Psoas muscle (tissue), 7 donors: ENCODE measurements at regions not wholly inside any gene's neighbourhood (a gene's known extent, or its start where the extent isn't known, plus 50 kb on each side); places are given as distances from the start of the nearest gene placed in this dataset.

ENCODE experiments used
- ATAC-seq, 4 donors: fragments of 200-7000 bp; cut with Tn5 transposase; one replicate each; pipeline ENCODE4 v1.9.1; 2020; ENCODE audit warnings: moderate library complexity in 3 of 4, mild to moderate bottlenecking in 2 of 4
- DNase-seq, 2 donors: peaks; one replicate each; pipeline ENCODE4 v3.0.0-alpha.2; 2020
- H3K27ac ChIP-seq: fragments of 200-600 bp; one replicate; pipeline ENCODE4 v1.8.0; 2022
- H3K27me3 ChIP-seq, 3 donors: fragments of 200-600 bp in 1 of 3; one replicate each; pipeline versions ENCODE4 v1.6.1 to v1.8.0; 2013 to 2022; ENCODE audit warnings: low read length in 2 of 3, mild to moderate bottlenecking in 2 of 3, moderate library complexity in 1 of 3; ENCODE audit not compliant: insufficient read depth in 3 of 3
- H3K36me3 ChIP-seq, 2 donors: fragments of 200-600 bp in 1 of 2; one replicate each; pipeline versions ENCODE4 v1.6.1 to v1.8.0; 2013 to 2022; ENCODE audit warnings: low read depth in 1 of 2, mild to moderate bottlenecking in 1 of 2, moderate library complexity in 1 of 2; ENCODE audit not compliant: insufficient read depth in 1 of 2
- H3K4me1 ChIP-seq: fragments of 200-600 bp; one replicate; pipeline ENCODE4 v1.8.0; 2022
- H3K4me3 ChIP-seq: fragments of 200-600 bp; one replicate; pipeline ENCODE4 v1.8.0; 2022; ENCODE audit warnings: mild to moderate bottlenecking
- H3K9me3 ChIP-seq: fragments of 200-600 bp; one replicate; pipeline ENCODE4 v1.8.0; 2022
- CTCF ChIP-seq: fragments of 200-600 bp; IDR thresholded peaks from one replicate; pipeline ENCODE4 v1.8.0; 2022; ENCODE audit warnings: antibody characterized with exemption
- WGBS, 3 donors: extraction: QIAGEN DNeasy Blood & Tissue Kit; methylation state at CpG; one replicate each; pipeline versions ENCODE4 v1.1.6 to v1.1.7; 2013; 5-methylcytosine and 5-hydroxymethylcytosine counted together
- intact Hi-C, 2 donors: fragments of 100-400 bp; cut with DNase I; formaldehyde crosslinking; loops; one replicate each; pipeline versions ENCODE4 v1.11.0 to v1.14.2; 2022
- donor health status: healthy with polysubstance abuse.
- donor health status: DM: no; HTN: no; CAD: no; lungs with moderate emphysema.
- donor health status: Bipolar disorder and iron deficiency.
- donor health status: healthy.
- donor health status: DM: yes; HTN: yes; CAD: no.
- donor health status: DM: no; HTN: no; CAD: no.
- donor health status: DM: yes; HTN: yes; CAD: no.

DNA sequence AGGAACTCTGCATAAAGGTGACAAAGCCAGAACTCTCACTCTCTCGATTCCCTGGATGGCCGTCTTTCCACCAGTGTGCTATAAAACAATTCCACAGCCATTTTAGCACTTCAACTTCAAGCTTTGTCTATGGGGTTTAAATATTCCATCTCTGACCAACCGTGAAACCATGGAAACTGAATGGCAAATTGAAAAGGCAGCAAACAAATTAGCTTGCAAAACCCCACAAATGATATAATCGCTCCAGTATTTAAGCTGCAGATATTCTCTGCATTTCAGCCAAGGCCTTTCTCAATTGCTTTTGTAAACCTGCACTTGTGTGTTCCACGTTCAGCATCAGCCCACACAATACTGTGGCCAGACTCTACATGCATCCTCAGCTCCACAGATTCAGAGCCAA, 131.7 kb upstream of the ISX start:
- Histone ChIP-seq H3K4me3 (no peak overlapping the region), H3K27me3 (peaks cover 0 to 4% (median 0%) of the 10 kb centered on the region in 3 donors), H3K27ac (no peak overlapping the region), H3K9me3 (peaks cover 9% of the 10 kb centered on the region), H3K4me1 (no peaks in the 10 kb centered on the region), H3K36me3 (no peaks in the 10 kb centered on the region)
- ATAC-seq (no peak), DNase-seq (no peak)
- no peak for TF ChIP-seq CTCF
- intact Hi-C loops = no loop called here
- WGBS, 3 donors = 28 to 40% (median 37%) methylated on average over 5 of the region's 5 CpGs

GRCh38 chr22:34943830-34944229, 122.1 kb upstream of the ISX start:
- Histone ChIP-seq H3K4me3 (no peak overlapping the region), H3K9me3 (no peaks in the 10 kb centered on the region), H3K27me3 (no peaks in the 10 kb centered on the region), H3K4me1 (no peaks in the 10 kb centered on the region), H3K27ac (no peak overlapping the region), H3K36me3 (no peaks in the 10 kb centered on the region)
- WGBS, 3 donors = 80 to 84% (median 81%) methylated on average over 2 of the region's 2 CpGs
- ATAC-seq = no peak
- intact Hi-C loops = no loop called here
- no peak for TF ChIP-seq CTCF
- no peak for DNase-seq

DNA sequence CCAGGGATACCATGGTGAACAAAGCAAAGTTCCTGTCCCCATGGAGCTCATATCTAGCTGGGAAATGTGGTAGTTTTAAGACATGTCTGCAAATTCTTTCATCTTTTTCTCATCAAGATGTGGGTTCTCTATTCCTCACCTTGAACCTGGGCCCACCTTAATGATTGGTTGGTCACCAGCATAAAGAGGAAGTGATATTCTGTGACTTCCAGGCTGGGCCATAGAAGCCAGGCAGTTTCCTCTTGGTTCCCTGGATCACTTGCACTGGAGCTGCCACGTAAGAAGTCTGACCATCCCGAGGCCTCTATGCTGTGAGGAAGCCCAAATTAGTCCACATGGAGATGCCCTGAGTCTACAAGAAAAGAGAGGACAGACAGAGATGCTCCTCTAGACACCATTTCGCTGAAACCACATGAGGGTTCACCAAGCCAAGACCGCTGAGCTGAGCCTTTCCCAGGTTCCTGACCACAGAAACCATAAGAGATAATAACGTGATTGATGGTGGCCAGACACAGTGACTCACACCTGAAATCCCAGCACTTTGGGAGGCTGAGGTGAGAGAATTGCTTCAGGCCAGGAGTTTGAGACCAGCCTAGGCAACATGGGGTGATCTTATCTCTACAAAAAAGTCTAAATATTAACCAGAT, 119.5 kb upstream of the ISX start:
- H3K4me3 ChIP-seq = no peak overlapping the region
- whole genome bisulfite sequencing, 3 donors = 84 to 89% (median 87%) methylated on average over 5 of the region's 5 CpGs
- no peak overlapping the region for H3K27ac ChIP-seq
- no peaks in the 10 kb centered on the region for H3K27me3 ChIP-seq
- DNase-seq (no peak), ATAC-seq (no peak)
- intact Hi-C loops = no loop called here
- H3K4me1 ChIP-seq = no peaks in the 10 kb centered on the region
- H3K9me3 ChIP-seq = no peaks in the 10 kb centered on the region
- no peak for TF ChIP-seq CTCF
- H3K36me3 ChIP-seq = no peaks in the 10 kb centered on the region

DNA sequence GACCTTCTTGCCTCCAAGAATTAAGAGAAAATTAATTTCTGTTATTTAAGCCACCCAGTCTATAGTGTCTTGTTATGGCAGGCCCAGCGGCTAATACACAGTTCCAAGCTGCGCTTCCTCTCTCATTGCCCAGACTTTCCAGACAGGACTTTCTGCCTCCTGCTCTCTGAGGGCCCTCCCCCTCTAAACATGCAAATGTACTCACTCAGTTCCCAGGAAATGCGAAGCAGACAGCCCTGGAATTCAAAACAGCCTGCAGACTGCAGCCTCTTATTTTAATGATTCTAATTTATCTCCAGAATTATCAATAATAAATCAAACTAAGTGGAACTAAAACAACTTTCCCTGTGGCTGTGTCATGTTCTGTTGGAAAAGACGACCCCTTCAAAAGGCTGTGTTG, 115.5 kb upstream of the ISX start:
- no peak for DNase-seq
- no peaks in the 10 kb centered on the region for H3K9me3 ChIP-seq
- no peak for TF ChIP-seq CTCF
- H3K36me3 ChIP-seq = no peaks in the 10 kb centered on the region
- no peak overlapping the region for H3K4me3 ChIP-seq
- ATAC-seq = no peak
- no peak overlapping the region for H3K27ac ChIP-seq
- intact Hi-C loops = no loop called here
- no peaks in the 10 kb centered on the region for H3K4me1 ChIP-seq
- WGBS, 3 donors = 43 to 51% (median 44%) methylated on average over 4 of the region's 4 CpGs
- H3K27me3 ChIP-seq = no peaks in the 10 kb centered on the region

DNA sequence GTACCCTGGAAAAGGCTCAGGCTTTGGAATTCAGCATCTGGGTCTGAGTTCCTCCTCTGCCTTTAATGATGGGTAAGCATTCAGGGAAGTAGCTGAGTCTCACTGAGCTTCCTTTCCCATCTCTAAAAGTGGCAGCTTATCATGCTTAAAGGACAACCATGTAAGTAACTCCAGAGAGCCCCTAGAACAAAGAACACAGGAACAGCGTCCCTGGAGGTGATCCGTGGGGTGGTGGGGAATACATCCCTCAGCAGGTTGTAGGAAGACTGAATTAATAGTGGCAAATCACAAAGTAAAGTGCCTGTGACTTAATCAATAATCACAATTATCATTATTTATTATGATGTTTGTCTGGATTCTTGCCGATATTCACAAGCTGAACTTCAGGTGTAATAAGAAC, 114.7 kb upstream of the ISX start:
- TF ChIP-seq CTCF = no peak
- Histone ChIP-seq H3K27me3 (no peaks in the 10 kb centered on the region), H3K27ac (no peak overlapping the region), H3K36me3 (no peaks in the 10 kb centered on the region), H3K4me1 (no peaks in the 10 kb centered on the region), H3K9me3 (no peaks in the 10 kb centered on the region), H3K4me3 (no peak overlapping the region)
- 85 to 87% (median 86%) methylated on average over 3 of the region's 3 CpGs for WGBS, 3 donors
- DNase-seq = no peak
- intact Hi-C loops = no loop called here
- no peak for ATAC-seq
